ENCODE measurements at regions not wholly inside any gene's neighbourhood (a gene's known extent, or its start where the extent isn't known, plus 50 kb on each side); places are given as distances from the start of the nearest gene placed in this dataset.

GRCh38 chr3:102670986-102671385 is 236.2 kb downstream of the ZPLD1 start (continued):
- TF ChIP-seq CHD7 (IDR thresholded peaks at IDR 0.05; ENCODE audit: insufficient replicate concordance, low read length), result no peak
- TF ChIP-seq JUND (IDR thresholded peaks at IDR 0.05; ENCODE audit: low read length), result no peak
- no peak for TF ChIP-seq CBX8 (IDR thresholded peaks at IDR 0.05; ENCODE audit: borderline replicate concordance, low read depth, low read length)
